ENCODE measurements at regions not wholly inside any gene's neighbourhood (a gene's known extent, or its start where the extent isn't known, plus 50 kb on each side); places are given as distances from the start of the nearest gene placed in this dataset.

- no peak for DNase-seq
- Mint-ChIP-seq H3K27me3 (ENCODE audit: low read depth) (peaks cover 48% of the 10 kb centered on the region), H3K36me3 (ENCODE audit: insufficient read depth) (no peaks in the 10 kb centered on the region), H3K4me3 (no peak overlapping the region), H3K9me3 (peaks cover 4% of the 10 kb centered on the region), H3K4me1 (ENCODE audit: low read depth) (no peaks in the 10 kb centered on the region)
- ATAC-seq = no peak
Observed at GRCh38 chr14:95818581-95818980, 58.1 kb upstream of the TUNAR start.

- Mint-ChIP-seq H3K4me3 (no peak overlapping the region), H3K4me1 (ENCODE audit: low read depth) (no peaks in the 10 kb centered on the region), H3K36me3 (ENCODE audit: insufficient read depth) (no peaks in the 10 kb centered on the region), H3K27me3 (ENCODE audit: low read depth) (peaks cover 48% of the 10 kb centered on the region), H3K9me3 (peaks cover 4% of the 10 kb centered on the region)
- ATAC-seq (no peak), DNase-seq (no peak)
Observed at GRCh38 chr14:95817271-95817670, 59.4 kb upstream of the TUNAR start.

- H3K36me3 Mint-ChIP-seq (ENCODE audit: insufficient read depth) = no peaks in the 10 kb centered on the region
- peaks cover 46% of the 10 kb centered on the region for H3K27me3 Mint-ChIP-seq (ENCODE audit: low read depth)
- peaks cover 4% of the 10 kb centered on the region for H3K9me3 Mint-ChIP-seq
- ATAC-seq (no peak), DNase-seq (no peak)
- no peak overlapping the region for H3K4me3 Mint-ChIP-seq
- H3K4me1 Mint-ChIP-seq (ENCODE audit: low read depth) = no peaks in the 10 kb centered on the region
Observed at GRCh38 chr14:95816539-95816938, 60.1 kb upstream of the TUNAR start.

GRCh38 chr14:95815226-95815690, 61.4 kb upstream of the TUNAR start:
- Mint-ChIP-seq H3K4me1 (ENCODE audit: low read depth) (no peaks in the 10 kb centered on the region), H3K27me3 (ENCODE audit: low read depth) (peaks cover 43% of the 10 kb centered on the region), H3K9me3 (peaks cover under 1% of the 10 kb centered on the region), H3K4me3 (no peak overlapping the region), H3K36me3 (ENCODE audit: insufficient read depth) (no peaks in the 10 kb centered on the region)
- DNase-seq = no peak
- no peak for ATAC-seq

- no peaks in the 10 kb centered on the region for H3K36me3 Mint-ChIP-seq (ENCODE audit: insufficient read depth)
- ATAC-seq (no peak), DNase-seq (no peak)
- no peaks in the 10 kb centered on the region for H3K9me3 Mint-ChIP-seq
- H3K27me3 Mint-ChIP-seq (ENCODE audit: low read depth) = peaks cover 42% of the 10 kb centered on the region
- H3K4me1 Mint-ChIP-seq (ENCODE audit: low read depth) = no peaks in the 10 kb centered on the region
- no peak overlapping the region for H3K4me3 Mint-ChIP-seq
Observed at GRCh38 chr14:95814363-95815225, 62.0 kb upstream of the TUNAR start.

- no peak for DNase-seq
- Mint-ChIP-seq H3K4me3 (no peak overlapping the region), H3K9me3 (peaks cover 10% of the 10 kb centered on the region), H3K36me3 (ENCODE audit: insufficient read depth) (no peaks in the 10 kb centered on the region), H3K27me3 (ENCODE audit: low read depth) (peaks cover 30% of the 10 kb centered on the region), H3K4me1 (ENCODE audit: low read depth) (no peaks in the 10 kb centered on the region)
- ATAC-seq = no peak
Observed at GRCh38 chr14:95811813-95812212, 64.8 kb upstream of the TUNAR start.

GRCh38 chr14:95808371-95808770, 68.3 kb upstream of the TUNAR start:
- Mint-ChIP-seq H3K36me3 (ENCODE audit: insufficient read depth) (no peaks in the 10 kb centered on the region), H3K9me3 (peaks cover 21% of the 10 kb centered on the region), H3K4me1 (ENCODE audit: low read depth) (no peaks in the 10 kb centered on the region)

GRCh38 chr14:95796788-95797187, 79.8 kb upstream of the TUNAR start:
- H3K27me3 Mint-ChIP-seq (ENCODE audit: low read depth) = peaks cover 28% of the 10 kb centered on the region
- DNase-seq = no peak
- no peaks in the 10 kb centered on the region for H3K4me1 Mint-ChIP-seq (ENCODE audit: low read depth)
- ATAC-seq = no peak
- H3K36me3 Mint-ChIP-seq (ENCODE audit: insufficient read depth) = no peaks in the 10 kb centered on the region
- no peak overlapping the region for H3K4me3 Mint-ChIP-seq
- no peaks in the 10 kb centered on the region for H3K9me3 Mint-ChIP-seq

More at GRCh38 chr14:95808371-95808770, 68.3 kb upstream of the TUNAR start:
- DNase-seq = no peak
- no peak overlapping the region for H3K4me3 Mint-ChIP-seq
- H3K27me3 Mint-ChIP-seq (ENCODE audit: low read depth) = peaks cover 20% of the 10 kb centered on the region
- ATAC-seq = no peak

GRCh38 chr14:95787941-95788340, 74.0 kb upstream of the TCL1A start:
- Mint-ChIP-seq H3K36me3 (ENCODE audit: insufficient read depth) (no peaks in the 10 kb centered on the region), H3K4me1 (ENCODE audit: low read depth) (no peaks in the 10 kb centered on the region), H3K4me3 (no peak overlapping the region), H3K27me3 (ENCODE audit: low read depth) (peaks cover 21% of the 10 kb centered on the region), H3K9me3 (no peaks in the 10 kb centered on the region)
- ATAC-seq = no peak
- no peak for DNase-seq

GRCh38 chr14:95786566-95786965, 72.6 kb upstream of the TCL1A start:
- Mint-ChIP-seq H3K36me3 (ENCODE audit: insufficient read depth) (no peaks in the 10 kb centered on the region), H3K27me3 (ENCODE audit: low read depth) (peaks cover 11% of the 10 kb centered on the region), H3K9me3 (no peaks in the 10 kb centered on the region), H3K4me3 (no peak overlapping the region), H3K4me1 (ENCODE audit: low read depth) (no peaks in the 10 kb centered on the region)
- ATAC-seq (no peak), DNase-seq (no peak)

- no peak for ATAC-seq
- no peak for DNase-seq
- Mint-ChIP-seq H3K4me1 (ENCODE audit: low read depth) (no peaks in the 10 kb centered on the region), H3K4me3 (no peak overlapping the region), H3K27me3 (ENCODE audit: low read depth) (peaks cover 6% of the 10 kb centered on the region), H3K36me3 (ENCODE audit: insufficient read depth) (no peaks in the 10 kb centered on the region), H3K9me3 (no peaks in the 10 kb centered on the region)
Observed at GRCh38 chr14:95784137-95784536, 70.2 kb upstream of the TCL1A start.

GRCh38 chr14:95776798-95777534, 63.0 kb upstream of the TCL1A start:
- Mint-ChIP-seq H3K9me3 (no peaks in the 10 kb centered on the region), H3K27me3 (ENCODE audit: low read depth) (peaks cover 10% of the 10 kb centered on the region), H3K36me3 (ENCODE audit: insufficient read depth) (no peaks in the 10 kb centered on the region), H3K4me1 (ENCODE audit: low read depth) (no peaks in the 10 kb centered on the region), H3K4me3 (no peak overlapping the region)
- no peak for DNase-seq
- ATAC-seq = no peak

GRCh38 chr14:95774265-95775160, 60.6 kb upstream of the TCL1A start:
- H3K4me1 Mint-ChIP-seq (ENCODE audit: low read depth) = no peaks in the 10 kb centered on the region
- no peak for ATAC-seq

GRCh38 chr14:95770777-95771176, 56.9 kb upstream of the TCL1A start:
- H3K9me3 Mint-ChIP-seq = no peaks in the 10 kb centered on the region
- ATAC-seq (no peak), DNase-seq (no peak)
- no peak overlapping the region for H3K4me3 Mint-ChIP-seq
- H3K4me1 Mint-ChIP-seq (ENCODE audit: low read depth) = no peaks in the 10 kb centered on the region
- H3K27me3 Mint-ChIP-seq (ENCODE audit: low read depth) = peaks cover 21% of the 10 kb centered on the region
- H3K36me3 Mint-ChIP-seq (ENCODE audit: insufficient read depth) = no peaks in the 10 kb centered on the region

More at GRCh38 chr14:95774265-95775160, 60.6 kb upstream of the TCL1A start:
- Mint-ChIP-seq H3K36me3 (ENCODE audit: insufficient read depth) (no peaks in the 10 kb centered on the region), H3K27me3 (ENCODE audit: low read depth) (peaks cover 10% of the 10 kb centered on the region), H3K4me3 (no peak overlapping the region), H3K9me3 (no peaks in the 10 kb centered on the region)
- peak; percentile 48 for DNase-seq
